K562 (cell line): ENCODE measurements at regions not wholly inside any gene's neighbourhood (a gene's known extent, or its start where the extent isn't known, plus 50 kb on each side); places are given as distances from the start of the nearest gene placed in this dataset.

ENCODE experiments used
- ATAC-seq: fragments of 200-7000 bp; cut with Tn5 transposase; 3 replicates; pipeline ENCODE4 v1.9.1; 2020; ENCODE audit warnings: moderate library complexity
- BruUV-seq: library from RNA; stranded (reverse); fragments of 400-500 nt; replicated peaks from 2 replicates; lab custom pipeline; 2021; lab: Mats Ljungman, UMichigan
- CTCF ChIA-PET: fragments of 300-600 bp; formaldehyde crosslinking; extraction: SDS; loops from one replicate; lab custom pipeline; 2021; ENCODE audit warnings: low intra/inter-chr PET ratio; lab: Yijun Ruan, JAX
- POLR2A ChIA-PET: fragments of 300-600, 350-650 bp; sonication (Branson Sonifier 250); formaldehyde crosslinking; extraction: SDS; loops from one replicate; lab custom pipeline; 2021; ENCODE audit warnings: antibody characterized with exemption, inconsistent platforms; lab: Yijun Ruan, JAX
- DNase-seq, 4 experiments: peaks; one replicate each; pipeline versions ENCODE4 v3.0.0 to v3.0.0-alpha.2; 2011 to 2018; ENCODE audit warnings: low spot score in 3 of 4, mixed read lengths in 3 of 4; ENCODE audit errors: extremely low read depth in 1 of 4
- FAIRE-seq: peaks from 2 replicates; lab custom pipeline; 2011; peaks lifted over from hg19 to GRCh38; lab: Jason Lieb, UNC
- H2AFZ ChIP-seq: 2 replicates; pipeline ENCODE4 v1.6.0; 2011; ENCODE audit warnings: low read depth, low read length, control low read depth, inconsistent platforms
- H3K27ac ChIP-seq: fragments of 200-600 bp; 3 replicates; pipeline ENCODE4 v1.8.0; 2011; ENCODE audit warnings: low read depth, mild to moderate bottlenecking, control low read depth, inconsistent platforms, low read length, moderate library complexity, mixed read lengths; ENCODE audit errors: extremely low read depth
- H3K27me3 ChIP-seq, 2 experiments: fragments of 300-600 bp in 1 of 2; 2 replicates in 1 of 2; 3 replicates in 1 of 2; pipeline versions ENCODE4 v1.6.0 to v1.8.0; 2011; ENCODE audit warnings: inconsistent platforms in 2 of 2, low read length in 2 of 2, mild to moderate bottlenecking in 1 of 2, mixed read lengths in 1 of 2, moderate library complexity in 1 of 2; ENCODE audit not compliant: control insufficient read depth in 2 of 2, insufficient read depth in 2 of 2
- H3K36me3 ChIP-seq: fragments of 300-600 bp; 3 replicates; pipeline ENCODE4 v1.8.0; 2011; ENCODE audit warnings: mild to moderate bottlenecking, low read length, inconsistent platforms; ENCODE audit not compliant: control insufficient read depth, insufficient read depth
- H3K4me1 ChIP-seq, 2 experiments: fragments of 200-600 bp in 1 of 2; replicated peaks in 1 of 2; 2 replicates in 1 of 2; 3 replicates in 1 of 2; pipeline versions ENCODE4 v1.5.1 to v1.8.0; 2011; ENCODE audit warnings: inconsistent platforms in 2 of 2, low read length in 2 of 2, mild to moderate bottlenecking in 1 of 2, mixed read lengths in 1 of 2, moderate library complexity in 1 of 2; ENCODE audit not compliant: control insufficient read depth in 2 of 2, insufficient read depth in 2 of 2
- H3K4me2 ChIP-seq: 2 replicates; pipeline ENCODE4 v1.6.1; 2011; ENCODE audit warnings: low read length, control low read depth, inconsistent platforms, mixed read lengths; ENCODE audit not compliant: insufficient read depth
- H3K4me3 ChIP-seq: fragments of 200-600 bp; sonication (generic), shearing (Covaris generic); 2 replicates; pipeline ENCODE4 v1.5.1; 2016; ENCODE audit warnings: control low read depth, inconsistent platforms
- H3K79me2 ChIP-seq: fragments of 200-600 bp; 3 replicates; pipeline ENCODE4 v1.8.0; 2011; ENCODE audit warnings: low read length, inconsistent platforms; ENCODE audit not compliant: control insufficient read depth, insufficient read depth
- H3K9ac ChIP-seq, 2 experiments: 2 replicates each; pipeline versions ENCODE4 v1.6.0 to v1.6.1; 2011; ENCODE audit warnings: low read depth in 2 of 2, low read length in 2 of 2, control low read depth in 1 of 2, inconsistent platforms in 1 of 2, mild to moderate bottlenecking in 1 of 2, mixed read lengths in 1 of 2; ENCODE audit not compliant: insufficient read depth in 1 of 2
- H3K9me1 ChIP-seq: one replicate; pipeline ENCODE4 v1.6.0; 2011; ENCODE audit warnings: inconsistent platforms, mild to moderate bottlenecking, low read length, moderate library complexity; ENCODE audit not compliant: control insufficient read depth, insufficient read depth
- H3K9me3 ChIP-seq: replicated peaks from 2 replicates; pipeline ENCODE4 v1.5.1; 2011; ENCODE audit warnings: low read depth, low read length, inconsistent platforms; ENCODE audit not compliant: control insufficient read depth, insufficient read depth
- H4K20me1 ChIP-seq: replicated peaks from 2 replicates; pipeline ENCODE4 v1.6.1; 2011; ENCODE audit warnings: low read length, inconsistent platforms, mixed read lengths; ENCODE audit not compliant: control insufficient read depth, insufficient read depth
- CCAR2 ChIP-seq: fragments of 200-400 bp; formaldehyde crosslinking; IDR thresholded peaks from 2 replicates; pipeline ENCODE4 v1.6.1; 2017; ENCODE audit warnings: mild to moderate bottlenecking, low read depth, low read length
- ETV6 ChIP-seq, 3 experiments: fragments of 150-350 bp in 1 of 3; sonication (generic) in 1 of 3; formaldehyde crosslinking in 1 of 3; IDR thresholded peaks; 2 replicates each; pipeline versions ENCODE4 v1.6.1 to v1.8.0; 2014 to 2022; ENCODE audit warnings: borderline replicate concordance in 2 of 3, low read depth in 2 of 3, antibody characterized with exemption in 1 of 3, low read length in 1 of 3, mild to moderate bottlenecking in 1 of 3, missing genetic modification reagents in 1 of 3
- GABPA ChIP-seq: fragments of 200-800 bp; sonication (Bioruptor generic); conservative IDR thresholded peaks from 2 replicates; pipeline ENCODE4 v1.6.1; 2016; ENCODE audit warnings: low read depth, missing genetic modification characterization, missing compliant biosample characterization
- MCM5 ChIP-seq: fragments of 450-650 bp; IDR thresholded peaks from 2 replicates; pipeline ENCODE4 v1.6.1; 2016; ENCODE audit warnings: low read depth
- MTA3 ChIP-seq: fragments of 450-650 bp; formaldehyde crosslinking; IDR thresholded peaks from 2 replicates; pipeline ENCODE4 v1.6.1; 2017; ENCODE audit warnings: mild to moderate bottlenecking, borderline replicate concordance
- NR2C2 ChIP-seq, 2 experiments: fragments of 200-800 bp in 1 of 2; sonication (Bioruptor generic) in 1 of 2; sonication (generic) in 1 of 2; formaldehyde crosslinking in 1 of 2; IDR thresholded peaks; 2 replicates each; pipeline versions ENCODE4 v1.6.1 to v1.8.0; 2016 to 2022; ENCODE audit warnings: mild to moderate bottlenecking in 1 of 2, missing compliant biosample characterization in 1 of 2, missing genetic modification characterization in 1 of 2, missing genetic modification reagents in 1 of 2
- PPARD ChIP-seq: fragments of 250-450 bp; sonication (Bioruptor Pico); IDR thresholded peaks from 2 replicates; pipeline ENCODE4 v1.8.0; 2022; ENCODE audit warnings: inconsistent platforms, mild to moderate bottlenecking, moderate library complexity
- TAF1 ChIP-seq: IDR thresholded peaks from 2 replicates; pipeline ENCODE4 v1.6.1; 2011; ENCODE audit warnings: mild to moderate bottlenecking, low read length, moderate library complexity; ENCODE audit not compliant: insufficient read depth, control insufficient read depth, severe bottlenecking; ENCODE audit errors: extremely low read depth
- ZNF143 ChIP-seq: sonication (generic); formaldehyde crosslinking; IDR thresholded peaks from 2 replicates; pipeline ENCODE4 v1.9.0; 2022; ENCODE audit warnings: mild to moderate bottlenecking, missing genetic modification reagents
- ZNF586 ChIP-seq: fragments of 450-650 bp; formaldehyde crosslinking; conservative IDR thresholded peaks from 2 replicates; pipeline ENCODE4 v1.4.0; 2020; ENCODE audit warnings: mild to moderate bottlenecking, moderate library complexity
- ZNF699 ChIP-seq: fragments of 250-450 bp; sonication (Bioruptor Pico); IDR thresholded peaks from 2 replicates; pipeline ENCODE4 v1.8.0; 2021; ENCODE audit warnings: mild to moderate bottlenecking, moderate library complexity; ENCODE audit not compliant: insufficient replicate concordance
- WGBS: fragments of 100-300 bp; shearing (Covaris generic); methylation state at CpG from one replicate; pipeline ENCODE4 v1.1.6; 2016; ENCODE audit warnings: low coverage, mixed read lengths; ENCODE audit not compliant: insufficient coverage; ENCODE audit errors: missing lambda C conversion rate; 5-methylcytosine and 5-hydroxymethylcytosine counted together
- in situ Hi-C: fragments of 300-500 bp; cut with MboI; formaldehyde crosslinking; loops from 4 replicates; pipeline ENCODE4 v1.15.0; 2018; ENCODE audit warnings: inconsistent platforms, mixed read lengths
- intact Hi-C: fragments of 100-400 bp; cut with micrococcal nuclease; formaldehyde crosslinking; loops from 2 replicates; pipeline ENCODE4 v1.14.2; 2022

- ATAC-seq (no peak), FAIRE-seq (no peak), DNase-seq (no peak)
- no peaks in the 10 kb centered on the region for H3K36me3 ChIP-seq
- H3K4me3 ChIP-seq = no peak overlapping the region
- H3K27me3 ChIP-seq = peaks cover 0 to 4% of the 10 kb centered on the region in 2 experiments; a peak in 2 of 5 replicates
- no peak overlapping the region for H2AFZ ChIP-seq
- H3K79me2 ChIP-seq = no peaks in the 10 kb centered on the region
- no peaks in the 10 kb centered on the region for H4K20me1 ChIP-seq
- ChIA-PET POLR2A (interaction anchor here (0.6 to 0.9 kb wide), 2 partner anchors 162 to 372 kb away, joined by 3 to 5 read pairs; no protein-coding TSS in a partner anchor), CTCF (no interaction called here)
- intact Hi-C loops (loop anchor here (10.0 kb wide), 1 partner anchor 128 kb away; the partner anchor contains the start of gene GADD45G), in situ Hi-C loops (no loop called here)
- BruUV-seq = no TSS peak
- H3K27ac ChIP-seq = no peak overlapping the region
- no peaks in the 10 kb centered on the region for H3K4me1 ChIP-seq
- WGBS = 0% methylated on average over 2 of the region's 2 CpGs
- no peak overlapping the region for H3K4me2 ChIP-seq
- H3K9me3 ChIP-seq = no peaks in the 10 kb centered on the region
- no peak for TF ChIP-seq ETV6 (IDR thresholded peaks at IDR 0.05; ENCODE audit: borderline replicate concordance in 1 of 2, low read depth in 2 of 2, low read length in 1 of 2)
- no peak for TF ChIP-seq ETV6 (CRISPR knock-in tag; IDR thresholded peaks at IDR 0.05; ENCODE audit: borderline replicate concordance)
- no peak for TF ChIP-seq MTA3
- no peak for TF ChIP-seq PPARD (CRISPR knock-in tag)
- no peak for TF ChIP-seq ZNF143 (CRISPR knock-in tag)
- no peak for TF ChIP-seq ZNF699 (CRISPR knock-in tag)
- TF ChIP-seq GABPA = no peak
- TF ChIP-seq CCAR2 = no peak
- TF ChIP-seq MCM5 = no peak
- no peak for TF ChIP-seq TAF1
- no peak for TF ChIP-seq ZNF586 (CRISPR knock-in tag)
- no peak for TF ChIP-seq NR2C2 (CRISPR knock-in tag; IDR thresholded peaks at IDR 0.05)
- TF ChIP-seq NR2C2 (tag; IDR thresholded peaks at IDR 0.05) = no peak
- H3K9me1 ChIP-seq = no peaks in the 10 kb centered on the region
- no peak overlapping the region for H3K9ac ChIP-seq
Measured at GRCh38 chr9:89732939-89733324, 128.1 kb downstream of the GADD45G start.
